Activated CD8-positive, alpha-beta memory T cell treated with anti-CD3 and anti-CD28 coated beads, Interleukin-2, amount 50 U/mL, for 48 hours (primary cell): ENCODE measurements at regions not wholly inside any gene's neighbourhood (a gene's known extent, or its start where the extent isn't known, plus 50 kb on each side); places are given as distances from the start of the nearest gene placed in this dataset.
"Not testable (repeated sequence)": the region's sequence is repeated elsewhere in the genome, so short reads cannot be mapped to it uniquely, and the experiment has no call there.

ENCODE experiments used
- DNase-seq: peaks from one replicate; pipeline ENCODE4 v3.0.0-alpha.2; 2020

DNA sequence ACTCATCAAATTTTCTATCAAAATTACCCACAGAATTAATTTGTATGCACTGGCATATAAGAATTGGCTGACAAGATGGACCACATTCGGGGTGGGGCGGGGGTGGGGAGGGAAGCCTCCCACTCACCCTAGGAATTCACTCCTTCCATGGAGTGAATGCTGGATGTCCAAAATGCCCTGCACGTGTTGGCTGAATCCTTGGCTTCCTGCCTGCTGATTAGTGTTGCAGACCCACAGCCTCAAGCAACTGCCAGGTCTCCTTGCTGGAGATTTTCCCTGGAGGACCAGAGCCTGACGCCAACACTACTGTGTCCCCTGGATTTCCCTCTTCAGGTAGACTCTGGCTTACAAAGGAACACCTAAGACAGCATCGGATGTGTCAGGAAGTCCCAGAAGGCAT, 575.7 kb upstream of the CDH11 start:
- no peak for DNase-seq

DNA sequence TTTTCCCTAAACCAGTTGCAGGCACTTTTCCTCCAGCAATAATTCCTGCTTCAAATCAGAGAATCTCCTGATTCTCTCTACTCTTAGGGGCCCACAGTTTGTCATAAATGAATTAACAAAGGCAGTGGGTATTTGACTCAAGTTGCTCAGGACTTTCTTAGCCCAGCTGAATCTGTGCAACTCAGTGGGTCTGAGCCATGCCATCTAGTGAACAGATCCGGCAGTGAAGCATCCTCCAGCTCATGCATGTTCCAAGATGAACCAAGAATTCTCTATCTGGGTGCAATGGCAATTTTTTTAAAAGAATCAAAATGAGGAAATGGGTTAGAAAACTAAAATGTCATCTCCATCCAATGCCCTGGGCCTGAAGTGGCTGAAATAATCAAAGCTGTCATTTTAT, 575.2 kb upstream of the CDH11 start:
- no peak for DNase-seq

- DNase-seq = not testable (repeated sequence)
Observed at GRCh38 chr16:65691846-65692245, 570.0 kb upstream of the CDH11 start.

DNA sequence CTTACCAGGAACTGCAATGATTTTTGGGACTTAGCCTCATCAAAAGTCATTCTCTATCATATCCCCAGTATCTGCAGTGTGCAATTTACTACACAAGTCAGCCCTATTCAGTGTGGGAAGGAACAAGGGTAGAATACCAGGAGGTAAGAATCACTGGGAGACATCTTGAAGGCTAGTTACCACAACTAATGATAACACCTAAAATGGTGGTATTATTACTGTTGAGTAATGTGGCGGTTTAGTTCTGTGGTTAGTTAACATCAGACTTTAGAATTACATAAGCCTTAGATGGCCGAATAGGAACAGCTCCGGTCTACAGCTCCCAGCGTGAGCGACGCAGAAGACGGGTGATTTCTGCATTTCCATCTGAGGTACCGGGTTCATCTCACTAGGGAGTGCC, 567.9 kb upstream of the CDH11 start:
- DNase-seq = no peak

GRCh38 chr16:65688301-65688700, 566.4 kb upstream of the CDH11 start:
- no peak for DNase-seq

DNA sequence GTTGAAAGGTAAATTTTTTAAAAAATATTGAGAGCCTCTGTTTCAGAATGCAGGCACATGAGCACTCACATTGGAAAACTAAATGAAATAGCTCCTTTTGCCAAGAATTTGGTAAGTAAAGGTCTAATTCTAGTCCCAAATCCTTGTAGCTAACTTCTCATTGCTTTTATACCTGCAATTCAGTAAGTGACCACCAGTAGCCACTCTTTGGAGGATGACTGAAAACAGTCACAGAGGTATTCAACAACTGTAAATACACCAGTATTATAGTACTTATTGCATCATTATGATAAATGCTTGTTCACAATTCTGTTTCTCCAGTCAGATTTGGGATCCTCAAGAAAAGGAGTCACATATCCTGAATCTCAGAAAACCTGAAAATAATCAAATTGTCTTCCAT, 562.4 kb upstream of the CDH11 start:
- DNase-seq = no peak

DNA sequence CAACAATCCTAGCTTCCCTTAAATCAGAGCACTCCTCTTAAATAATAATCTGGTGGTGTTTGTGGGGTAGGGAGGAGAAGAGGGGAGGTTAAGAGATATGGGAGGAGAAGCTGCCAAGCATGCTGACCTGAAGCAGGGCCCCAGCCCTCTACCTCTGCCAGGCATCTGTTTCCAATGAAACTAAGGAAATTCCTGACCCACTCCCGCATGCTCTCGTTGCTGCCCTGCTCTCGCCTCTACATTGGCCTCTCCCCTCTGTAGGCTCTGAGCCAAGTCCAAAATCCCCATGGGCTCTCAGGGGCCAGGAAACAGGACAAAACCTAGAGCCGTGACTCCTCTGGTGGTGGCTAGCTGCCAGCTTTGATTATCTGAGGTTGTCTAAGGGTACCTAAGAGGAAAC, 559.5 kb upstream of the CDH11 start:
- no peak for DNase-seq

GRCh38 chr16:65679785-65680184, 557.9 kb upstream of the CDH11 start:
- no peak for DNase-seq

DNA sequence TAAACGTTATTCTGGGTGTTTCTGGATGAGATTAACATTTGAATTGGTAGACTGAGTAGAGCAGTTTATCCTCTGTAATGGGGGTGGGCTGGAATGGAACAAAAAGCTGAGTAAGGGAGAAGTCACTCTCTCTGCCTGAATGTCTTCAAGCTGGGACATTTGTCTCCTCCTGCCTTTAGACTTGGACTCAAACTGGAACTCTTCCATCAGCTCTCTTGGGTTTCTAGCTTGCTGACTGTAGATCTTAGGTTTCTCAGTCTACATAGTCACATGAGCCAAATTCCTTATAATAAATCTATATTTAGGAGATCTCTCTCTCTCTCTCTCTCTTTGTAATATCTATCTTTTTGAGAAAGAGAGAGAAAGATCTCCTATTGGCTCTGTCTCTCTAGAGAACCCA, 553.3 kb upstream of the CDH11 start:
- DNase-seq = no peak

- no peak for DNase-seq
Observed at GRCh38 chr16:65672960-65673359, 551.1 kb upstream of the CDH11 start.

- DNase-seq = no peak
Observed at GRCh38 chr16:65671071-65671470, 549.2 kb upstream of the CDH11 start.

GRCh38 chr16:65668064-65668595, 546.3 kb upstream of the CDH11 start:
- no peak for DNase-seq

DNA sequence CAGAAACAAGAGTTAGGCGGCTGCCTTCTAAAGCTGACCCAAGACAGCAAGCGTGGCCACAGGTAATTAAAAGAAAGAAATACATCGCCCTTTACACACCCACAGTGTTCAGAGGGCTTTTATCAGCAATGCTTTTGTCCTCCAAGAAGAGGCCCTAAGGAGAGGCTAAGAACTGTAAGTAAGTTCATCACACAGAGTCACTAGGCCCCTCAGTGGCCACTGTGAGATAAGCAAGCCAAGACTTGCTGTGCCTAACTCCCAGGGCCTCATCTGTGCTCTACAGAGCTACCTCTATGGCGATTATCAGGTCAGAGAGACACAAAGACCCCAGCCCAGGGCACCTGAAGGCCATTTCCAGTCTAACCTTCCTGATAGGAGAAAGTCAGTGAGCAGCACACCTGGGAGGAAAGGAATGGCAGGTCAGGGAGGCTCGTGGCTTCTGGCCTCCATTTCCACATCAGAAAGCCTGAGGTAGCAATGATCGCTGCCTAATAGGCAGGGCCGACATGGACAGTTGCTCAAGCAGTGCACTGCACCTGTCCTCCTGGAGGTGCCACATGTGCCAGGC, 545.2 kb upstream of the CDH11 start:
- no peak for DNase-seq

GRCh38 chr16:65666132-65666941, 544.5 kb upstream of the CDH11 start:
- DNase-seq = no peak

GRCh38 chr16:65665586-65665985, 543.7 kb upstream of the CDH11 start:
- DNase-seq = no peak

- DNase-seq = no peak
Observed at GRCh38 chr16:65663774-65664173, 541.9 kb upstream of the CDH11 start.

DNA sequence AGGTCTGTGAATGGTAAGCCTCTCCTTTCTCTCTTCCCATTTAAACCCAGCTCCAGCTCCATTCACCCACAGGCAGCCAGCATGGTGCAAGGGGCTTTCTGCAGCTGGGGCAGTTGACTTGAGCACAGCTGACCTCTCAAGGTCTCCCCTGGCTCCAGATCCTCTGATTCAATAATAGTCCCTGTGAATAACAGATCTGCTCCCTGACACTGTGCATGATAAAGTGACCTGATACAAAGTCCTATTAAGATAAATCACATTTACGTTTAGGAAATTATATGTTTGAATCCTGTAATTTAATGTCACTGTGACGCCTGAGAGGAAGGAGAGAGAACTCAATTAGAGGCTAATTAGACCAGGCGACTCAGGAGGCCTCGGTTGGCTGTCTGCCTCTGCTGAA, 540.4 kb upstream of the CDH11 start:
- no peak for DNase-seq

GRCh38 chr16:65661558-65661957, 539.7 kb upstream of the CDH11 start:
- no peak for DNase-seq

DNA sequence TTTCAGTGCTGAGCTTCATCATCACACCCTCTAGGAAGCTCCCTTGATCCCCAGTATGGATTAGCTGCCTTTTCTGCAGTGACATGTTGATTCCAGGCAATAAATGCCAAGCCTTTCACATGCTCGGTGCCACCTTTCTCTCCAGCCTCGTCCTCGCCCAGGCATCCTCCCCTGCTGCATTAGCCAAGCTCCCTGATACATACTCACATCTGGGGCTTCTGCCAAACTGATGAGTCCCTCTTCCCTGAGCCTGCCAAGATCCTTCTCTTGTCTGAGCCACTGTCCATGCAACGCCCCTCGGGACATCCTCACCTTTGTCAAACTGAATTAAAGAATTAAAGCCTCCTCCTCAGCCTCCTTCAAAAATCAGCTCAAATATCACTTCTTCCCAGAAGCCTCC, 538.5 kb upstream of the CDH11 start:
- no peak for DNase-seq

DNA sequence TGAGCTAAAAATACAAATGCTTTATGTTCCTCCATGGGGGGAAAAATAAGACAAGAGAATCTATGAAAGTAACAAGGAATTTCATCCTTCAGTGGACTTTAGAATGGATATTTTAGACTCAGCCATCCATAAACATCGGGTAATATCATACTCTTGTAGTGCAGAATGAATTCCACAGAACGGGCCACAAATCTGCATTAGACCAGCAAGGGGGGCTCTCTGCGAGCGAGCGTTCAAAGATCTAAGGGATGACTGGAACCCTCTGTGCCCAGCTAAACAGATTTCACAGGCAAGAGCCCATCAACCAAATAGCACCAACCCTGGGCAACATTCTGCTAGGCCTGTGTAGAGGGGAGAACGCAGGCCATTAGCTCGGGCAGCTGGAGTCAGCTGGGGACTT, 537.9 kb upstream of the CDH11 start:
- DNase-seq = no peak

GRCh38 chr16:65658787-65659220, 536.9 kb upstream of the CDH11 start:
- DNase-seq = no peak

GRCh38 chr16:65658349-65658748, 536.5 kb upstream of the CDH11 start:
- DNase-seq = no peak

DNA sequence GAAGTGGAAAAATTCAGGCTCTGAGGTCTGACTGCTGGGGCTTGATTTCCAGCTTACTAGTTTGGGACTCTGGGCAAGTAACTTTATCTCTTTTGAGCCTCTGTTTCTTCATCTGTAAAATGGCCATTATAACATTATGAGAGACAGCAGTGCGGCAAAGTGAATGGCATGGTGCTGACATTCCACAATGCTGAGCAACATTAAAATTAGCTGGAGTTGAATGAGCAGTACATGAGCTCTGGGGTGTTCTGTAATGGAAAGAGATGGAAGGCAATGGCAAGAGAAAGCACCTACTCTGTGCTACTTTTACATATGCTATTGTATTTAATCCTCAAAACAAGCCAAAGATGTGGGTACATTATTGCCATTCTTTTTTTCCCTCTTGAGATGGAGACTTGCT, 535.7 kb upstream of the CDH11 start:
- DNase-seq = no peak

DNA sequence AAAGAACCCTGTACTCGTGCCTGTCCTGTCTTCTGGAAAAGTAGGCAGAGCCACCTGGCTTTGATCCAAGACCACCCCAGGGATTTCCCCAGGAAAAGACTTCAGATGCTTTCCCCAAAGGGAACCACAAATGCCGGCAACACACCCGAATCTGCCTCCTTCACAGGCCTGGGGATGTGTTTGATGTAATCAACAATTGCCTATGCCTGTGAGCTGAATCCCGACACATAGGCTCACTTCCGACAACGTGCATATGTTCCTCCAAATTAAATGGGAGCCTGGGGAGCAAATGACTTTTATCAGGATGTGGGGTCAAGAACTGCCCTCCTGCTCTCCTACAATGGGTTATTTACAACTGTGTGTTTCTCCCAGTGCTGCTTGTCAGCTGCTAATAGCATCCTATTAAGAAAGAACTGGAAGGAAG, 535.2 kb upstream of the CDH11 start:
- no peak for DNase-seq

DNA sequence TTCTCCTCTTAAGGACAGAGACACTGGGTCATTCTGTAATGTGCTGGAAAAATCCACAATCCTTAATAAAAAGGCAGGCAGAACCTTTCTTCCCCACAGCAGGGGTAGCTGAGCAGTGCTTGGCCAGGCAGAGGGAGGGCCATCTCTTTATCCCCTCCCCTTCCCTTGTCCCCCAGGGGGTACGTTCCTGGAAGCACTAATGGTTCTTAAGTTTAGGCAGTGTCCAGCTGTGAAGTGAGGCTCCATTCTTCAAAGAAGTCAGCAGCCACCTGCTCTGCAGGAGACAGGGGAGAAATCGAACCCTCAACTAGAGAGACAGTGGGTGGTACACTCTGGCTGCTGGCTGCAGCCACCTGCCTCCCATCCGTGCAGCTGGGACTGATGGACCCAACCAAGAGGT, 533.9 kb upstream of the CDH11 start:
- DNase-seq = no peak
